ENCODE measurements at regions not wholly inside any gene's neighbourhood (a gene's known extent, or its start where the extent isn't known, plus 50 kb on each side); places are given as distances from the start of the nearest gene placed in this dataset.
A peak's percentile ranks its signal among the peaks of the same experiment; 100 is the strongest.

DNA sequence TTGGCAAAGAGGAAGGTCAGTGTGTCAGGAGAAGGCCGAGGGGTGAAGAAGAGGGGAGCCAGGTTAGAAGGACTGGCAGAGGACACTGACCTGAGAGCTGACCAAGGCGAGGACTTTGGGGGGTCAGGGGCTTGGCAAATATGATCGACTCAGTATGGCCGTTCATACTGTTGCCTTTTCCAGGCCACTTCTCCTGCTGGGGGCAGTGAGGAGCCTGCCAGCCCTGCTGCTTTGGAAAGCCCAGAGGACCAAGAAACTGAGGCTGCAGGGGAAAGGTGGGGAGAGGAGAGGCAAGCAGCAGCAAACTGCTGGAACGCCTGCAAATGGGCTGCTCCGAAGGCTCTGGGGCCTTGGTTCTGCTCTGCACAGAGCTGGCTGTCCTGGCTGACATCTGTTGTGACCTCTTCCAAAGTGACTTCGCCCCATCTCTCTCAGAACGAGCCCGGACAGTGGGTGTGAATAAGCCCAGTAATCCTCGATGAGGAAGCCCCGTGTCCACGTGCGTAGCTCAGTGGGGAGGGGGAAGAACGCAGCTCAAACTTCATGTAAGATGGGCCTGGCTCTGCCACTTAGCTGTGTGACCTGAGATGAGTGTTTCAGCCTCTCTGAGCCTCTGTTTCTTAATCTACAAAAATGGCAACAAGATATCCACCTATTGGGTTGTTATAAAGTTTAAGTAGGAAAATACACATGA is 111.3 kb downstream of the SALL1 start:
- TF ChIP-seq, protein P1, sequence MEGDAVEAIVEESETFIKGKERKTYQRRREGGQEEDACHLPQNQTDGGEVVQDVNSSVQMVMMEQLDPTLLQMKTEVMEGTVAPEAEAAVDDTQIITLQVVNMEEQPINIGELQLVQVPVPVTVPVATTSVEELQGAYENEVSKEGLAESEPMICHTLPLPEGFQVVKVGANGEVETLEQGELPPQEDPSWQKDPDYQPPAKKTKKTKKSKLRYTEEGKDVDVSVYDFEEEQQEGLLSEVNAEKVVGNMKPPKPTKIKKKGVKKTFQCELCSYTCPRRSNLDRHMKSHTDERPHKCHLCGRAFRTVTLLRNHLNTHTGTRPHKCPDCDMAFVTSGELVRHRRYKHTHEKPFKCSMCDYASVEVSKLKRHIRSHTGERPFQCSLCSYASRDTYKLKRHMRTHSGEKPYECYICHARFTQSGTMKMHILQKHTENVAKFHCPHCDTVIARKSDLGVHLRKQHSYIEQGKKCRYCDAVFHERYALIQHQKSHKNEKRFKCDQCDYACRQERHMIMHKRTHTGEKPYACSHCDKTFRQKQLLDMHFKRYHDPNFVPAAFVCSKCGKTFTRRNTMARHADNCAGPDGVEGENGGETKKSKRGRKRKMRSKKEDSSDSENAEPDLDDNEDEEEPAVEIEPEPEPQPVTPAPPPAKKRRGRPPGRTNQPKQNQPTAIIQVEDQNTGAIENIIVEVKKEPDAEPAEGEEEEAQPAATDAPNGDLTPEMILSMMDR (conservative IDR thresholded peaks at IDR 0.05; ENCODE audit: low read depth, low read length), result peak; percentile 26
- no peak overlapping the region for H3K4me3 ChIP-seq (ENCODE audit: low read depth, low read length)
- DNase-seq (ENCODE audit: low read depth), result no peak

DNA sequence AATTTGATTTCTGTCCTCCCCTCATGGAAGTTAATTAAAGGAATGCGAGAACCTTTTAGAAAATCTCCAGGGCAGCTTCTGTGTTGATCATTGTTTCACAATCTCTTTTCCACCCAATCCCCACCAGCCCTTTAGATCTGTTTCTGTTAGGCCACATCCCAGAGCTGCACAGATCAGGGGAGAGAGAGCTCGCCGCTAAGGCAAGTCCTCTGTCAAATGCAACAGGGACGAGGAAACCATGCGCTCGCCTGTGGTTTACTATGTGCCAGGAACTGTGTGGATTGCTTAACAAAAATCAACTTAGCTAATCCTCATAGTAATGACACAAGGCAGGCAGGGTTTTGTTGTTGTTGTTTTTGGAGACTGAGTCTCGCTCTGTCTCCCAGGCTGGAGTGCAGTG is 115.4 kb downstream of the SALL1 start:
- no peak overlapping the region for H3K4me3 ChIP-seq (ENCODE audit: low read depth, low read length)
- no peak for DNase-seq (ENCODE audit: low read depth)
- TF ChIP-seq, protein P1 (conservative IDR thresholded peaks at IDR 0.05; ENCODE audit: low read depth, low read length), result no peak

DNA sequence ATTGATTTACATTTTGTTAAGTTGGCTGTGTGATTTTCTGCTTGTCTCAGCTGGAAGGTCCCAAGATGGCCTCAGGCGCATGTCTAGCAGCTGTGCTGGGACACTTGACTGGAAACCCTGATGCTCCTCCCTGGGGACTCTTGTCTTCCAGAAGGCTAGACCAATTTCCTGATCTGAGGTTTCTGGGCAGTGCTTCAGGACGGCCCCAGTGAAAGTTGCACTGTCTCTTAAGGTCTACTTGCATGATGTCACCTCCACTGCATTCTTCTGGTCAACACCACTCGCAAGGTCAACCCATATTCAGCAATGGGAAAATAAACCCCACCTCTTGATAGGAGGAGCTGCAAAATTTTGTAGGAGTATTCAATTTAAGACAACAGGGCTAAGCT is 116.0 kb downstream of the SALL1 start:
- TF ChIP-seq, protein P1 (conservative IDR thresholded peaks at IDR 0.05; ENCODE audit: low read depth, low read length), result no peak
- H3K4me3 ChIP-seq (ENCODE audit: low read depth, low read length), result no peak overlapping the region
- no peak for DNase-seq (ENCODE audit: low read depth)

DNA sequence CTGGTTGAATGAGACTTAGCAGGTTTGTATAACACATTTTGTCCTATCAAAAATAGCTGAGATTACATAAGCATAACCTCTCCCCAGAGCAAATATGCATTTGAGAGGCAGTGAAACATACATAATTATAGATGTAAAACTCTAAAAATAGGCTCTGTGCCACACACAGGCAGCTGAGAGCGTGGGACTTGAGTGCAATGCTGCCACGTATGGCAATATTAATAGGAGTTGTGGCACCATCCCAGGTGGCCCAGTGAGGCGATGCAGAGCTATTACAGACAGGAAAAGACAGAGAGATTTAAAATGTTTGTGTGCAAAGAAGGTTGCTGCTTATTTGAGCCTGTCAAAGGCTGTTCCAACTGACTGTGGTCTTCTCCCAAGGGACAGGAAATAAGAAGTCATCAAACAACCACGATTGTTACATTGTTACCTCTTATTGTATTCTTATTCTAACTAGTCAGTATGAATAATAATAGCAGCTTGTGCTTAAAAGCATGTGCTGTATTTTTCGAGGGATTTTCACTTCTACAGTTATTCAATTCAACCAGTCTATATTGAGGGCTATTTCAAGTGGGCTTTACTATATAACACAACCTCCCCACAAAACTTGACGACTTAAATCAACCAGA is 116.5 kb downstream of the SALL1 start:
- DNase-seq (ENCODE audit: low read depth), result no peak
- H3K4me3 ChIP-seq (ENCODE audit: low read depth, low read length), result no peak overlapping the region
- TF ChIP-seq, protein P1 (conservative IDR thresholded peaks at IDR 0.05; ENCODE audit: low read depth, low read length), result no peak

DNA sequence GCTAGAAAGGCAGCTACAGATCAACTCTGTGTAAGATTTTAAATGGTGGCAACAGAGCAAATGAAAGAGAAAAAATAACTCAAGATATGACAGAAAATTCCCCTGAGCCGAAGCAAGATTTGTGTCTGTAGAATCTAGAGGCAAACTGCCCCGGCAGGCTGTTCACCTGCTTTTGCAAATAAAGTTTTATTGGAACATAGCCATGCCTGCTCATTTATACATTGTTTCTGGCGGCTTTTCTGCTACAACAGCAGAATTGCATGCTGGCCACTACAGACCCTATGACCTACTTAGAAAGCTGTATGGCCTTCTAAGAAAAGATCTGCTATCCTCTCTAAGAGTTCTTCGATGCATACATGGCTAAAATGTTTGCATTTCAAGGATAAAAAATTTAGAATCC is 119.5 kb downstream of the SALL1 start:
- DNase-seq (ENCODE audit: low read depth), result no peak
- TF ChIP-seq, protein P1 (conservative IDR thresholded peaks at IDR 0.05; ENCODE audit: low read depth, low read length), result no peak
- H3K4me3 ChIP-seq (ENCODE audit: low read depth, low read length), result no peak overlapping the region

DNA sequence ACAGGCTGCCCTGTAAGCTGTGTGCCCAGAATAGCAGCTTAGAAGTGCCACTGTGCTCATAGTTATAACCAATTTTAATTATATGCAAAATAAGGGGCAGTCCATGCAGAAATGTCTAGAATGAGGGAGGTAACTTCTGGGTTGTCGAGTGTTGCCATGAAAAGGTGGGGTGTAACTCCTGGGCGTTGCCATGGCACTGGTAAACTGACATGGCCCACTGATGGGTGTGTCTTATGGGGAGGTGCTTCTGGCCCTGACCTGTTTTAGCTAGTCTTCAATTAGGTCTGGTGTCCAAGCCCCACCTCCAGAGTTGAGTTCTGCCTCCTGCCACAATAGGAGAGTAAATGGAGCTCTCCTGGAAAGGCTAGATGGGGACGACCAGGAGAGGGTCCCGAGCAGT is 120.6 kb downstream of the SALL1 start:
- TF ChIP-seq, protein P1 (conservative IDR thresholded peaks at IDR 0.05; ENCODE audit: low read depth, low read length), result no peak
- DNase-seq (ENCODE audit: low read depth), result no peak
- H3K4me3 ChIP-seq (ENCODE audit: low read depth, low read length), result no peak overlapping the region

Measured in epithelial cell of proximal tubule (primary cell).